WTC11 (cell line): ENCODE measurements at regions not wholly inside any gene's neighbourhood (a gene's known extent, or its start where the extent isn't known, plus 50 kb on each side); places are given as distances from the start of the nearest gene placed in this dataset.

Source experiments
- ATAC-seq: fragments of 200-7000 bp; cut with Tn5 transposase; 2 replicates; pipeline ENCODE4 v1.10.0; 2021; ENCODE audit warnings: mild to moderate bottlenecking, moderate library complexity
- CTCF ChIA-PET: fragments of 300-600 bp; sonication (Branson Sonifier 250); formaldehyde crosslinking; loops from one replicate; lab custom pipeline; 2021; ENCODE audit warnings: antibody characterized with exemption; lab: Charles Lee
- POLR2A ChIA-PET: fragments of 350-600 bp; sonication (Branson Sonifier 250); formaldehyde crosslinking; loops from one replicate; lab custom pipeline; 2021; ENCODE audit warnings: antibody characterized with exemption; lab: Charles Lee
- DNase-seq: peaks from one replicate; pipeline ENCODE4 v3.0.0; 2021; ENCODE audit warnings: low spot score
- H3K27ac Mint-ChIP-seq: 2 replicates; pipeline ENCODE4 v1.8.0; 2021; ENCODE audit warnings: mixed read lengths
- H3K27me3 Mint-ChIP-seq: 2 replicates; pipeline ENCODE4 v1.8.0; 2021; ENCODE audit warnings: low read depth, mild to moderate bottlenecking, moderate library complexity, mixed read lengths
- H3K36me3 Mint-ChIP-seq: 2 replicates; pipeline ENCODE4 v1.8.0; 2021; ENCODE audit warnings: mixed read lengths
- H3K4me1 Mint-ChIP-seq: 2 replicates; pipeline ENCODE4 v1.8.0; 2022; ENCODE audit warnings: mixed read lengths
- H3K4me3 Mint-ChIP-seq: 2 replicates; pipeline ENCODE4 v1.8.0; 2021; ENCODE audit warnings: mild to moderate bottlenecking, moderate library complexity, mixed read lengths
- H3K9me3 Mint-ChIP-seq: 2 replicates; pipeline ENCODE4 v1.8.0; 2021; ENCODE audit warnings: mixed read lengths
- CBFB ChIP-seq: sonication (generic); formaldehyde crosslinking; IDR thresholded peaks from 2 replicates; pipeline ENCODE4 v1.8.1; 2022; ENCODE audit warnings: mild to moderate bottlenecking, low read depth, missing genetic modification reagents
- CREM ChIP-seq: sonication (generic); formaldehyde crosslinking; IDR thresholded peaks from 2 replicates; pipeline ENCODE4 v1.8.1; 2022; ENCODE audit warnings: mild to moderate bottlenecking, missing genetic modification reagents, moderate library complexity
- E2F5 ChIP-seq: sonication (generic); formaldehyde crosslinking; IDR thresholded peaks from 2 replicates; pipeline ENCODE4 v1.8.1; 2022; ENCODE audit warnings: mild to moderate bottlenecking, moderate library complexity, missing genetic modification reagents
- ELF4 ChIP-seq: sonication (generic); formaldehyde crosslinking; IDR thresholded peaks from 2 replicates; pipeline ENCODE4 v1.8.1; 2022; ENCODE audit warnings: low read depth, mild to moderate bottlenecking, moderate library complexity, missing genetic modification reagents
- ESRRA ChIP-seq: sonication (generic); formaldehyde crosslinking; IDR thresholded peaks from 2 replicates; pipeline ENCODE4 v1.8.1; 2022; ENCODE audit warnings: mild to moderate bottlenecking, missing genetic modification reagents, borderline replicate concordance
- FOXK1 ChIP-seq: sonication (generic); formaldehyde crosslinking; IDR thresholded peaks from 2 replicates; pipeline ENCODE4 v1.8.0; 2022; ENCODE audit warnings: mild to moderate bottlenecking, moderate library complexity, missing genetic modification reagents
- GABPB1 ChIP-seq: sonication (generic); formaldehyde crosslinking; IDR thresholded peaks from 2 replicates; pipeline ENCODE4 v1.8.1; 2023; ENCODE audit warnings: mild to moderate bottlenecking, missing genetic modification reagents
- IRF1 ChIP-seq: sonication (generic); formaldehyde crosslinking; IDR thresholded peaks from 2 replicates; pipeline ENCODE4 v1.8.0; 2023; ENCODE audit warnings: missing genetic modification reagents
- JAZF1 ChIP-seq: fragments of 250-450 bp; sonication (Bioruptor Pico); IDR thresholded peaks from 2 replicates; pipeline ENCODE4 v1.9.0; 2021; ENCODE audit warnings: moderate library complexity, mild to moderate bottlenecking, inconsistent platforms
- JUN ChIP-seq: sonication (generic); formaldehyde crosslinking; IDR thresholded peaks from 2 replicates; pipeline ENCODE4 v1.8.0; 2023; ENCODE audit warnings: mild to moderate bottlenecking, missing genetic modification reagents
- MYBL2 ChIP-seq: sonication (generic); formaldehyde crosslinking; IDR thresholded peaks from 2 replicates; pipeline ENCODE4 v1.8.1; 2023; ENCODE audit warnings: mild to moderate bottlenecking, moderate library complexity, missing genetic modification reagents
- NFATC4 ChIP-seq: fragments of 250-450 bp; sonication (Bioruptor Pico); IDR thresholded peaks from 2 replicates; pipeline ENCODE4 v1.9.0; 2021; ENCODE audit warnings: mild to moderate bottlenecking
- NFE2L1 ChIP-seq: sonication (generic); formaldehyde crosslinking; IDR thresholded peaks from 2 replicates; pipeline ENCODE4 v1.8.1; 2023; ENCODE audit warnings: missing genetic modification reagents
- NR2C2 ChIP-seq: sonication (generic); formaldehyde crosslinking; IDR thresholded peaks from 2 replicates; pipeline ENCODE4 v1.8.0; 2022; ENCODE audit warnings: mild to moderate bottlenecking, missing genetic modification reagents
- PRDM15 ChIP-seq: sonication (generic); formaldehyde crosslinking; IDR thresholded peaks from 2 replicates; pipeline ENCODE4 v1.8.0; 2022; ENCODE audit warnings: missing genetic modification reagents
- PRRX2 ChIP-seq: fragments of 250-450 bp; sonication (Bioruptor Pico); IDR thresholded peaks from 2 replicates; pipeline ENCODE4 v1.8.0; 2021; ENCODE audit warnings: mild to moderate bottlenecking
- SMAD3 ChIP-seq: sonication (generic); formaldehyde crosslinking; IDR thresholded peaks from 2 replicates; pipeline ENCODE4 v1.8.0; 2022; ENCODE audit warnings: missing genetic modification reagents, mild to moderate bottlenecking, borderline replicate concordance
- TEAD4 ChIP-seq: sonication (generic); formaldehyde crosslinking; IDR thresholded peaks from 2 replicates; pipeline ENCODE4 v1.8.0; 2022; ENCODE audit warnings: mild to moderate bottlenecking, missing genetic modification reagents
- ZBTB21 ChIP-seq: sonication (generic); formaldehyde crosslinking; IDR thresholded peaks from 2 replicates; pipeline ENCODE4 v1.8.1; 2023; ENCODE audit warnings: mild to moderate bottlenecking, missing genetic modification reagents, borderline replicate concordance
- ZBTB43 ChIP-seq: sonication (generic); formaldehyde crosslinking; IDR thresholded peaks from 2 replicates; pipeline ENCODE4 v1.8.1; 2023; ENCODE audit warnings: mild to moderate bottlenecking, missing genetic modification reagents
- ZNF138 ChIP-seq: sonication (generic); formaldehyde crosslinking; conservative IDR thresholded peaks from 2 replicates; pipeline ENCODE4 v1.8.1; 2022; ENCODE audit warnings: mild to moderate bottlenecking, moderate library complexity, missing genetic modification reagents
- ZNF232 ChIP-seq: sonication (generic); formaldehyde crosslinking; IDR thresholded peaks from 2 replicates; pipeline ENCODE4 v1.8.0; 2022; ENCODE audit warnings: mild to moderate bottlenecking, missing genetic modification reagents
- ZNF396 ChIP-seq: fragments of 250-450 bp; sonication (Bioruptor Pico); IDR thresholded peaks from 2 replicates; pipeline ENCODE4 v1.8.0; 2021; ENCODE audit warnings: mild to moderate bottlenecking, moderate library complexity, borderline replicate concordance
- ZNF416 ChIP-seq: fragments of 250-450 bp; sonication (Bioruptor Pico); IDR thresholded peaks from 2 replicates; pipeline ENCODE4 v1.9.0; 2021; ENCODE audit warnings: mild to moderate bottlenecking, inconsistent platforms
- ZNF671 ChIP-seq: fragments of 250-450 bp; sonication (Bioruptor Pico); IDR thresholded peaks from 2 replicates; pipeline ENCODE4 v1.8.0; 2021; ENCODE audit warnings: mild to moderate bottlenecking
- ZSCAN18 ChIP-seq: fragments of 250-450 bp; sonication (Bioruptor Pico); IDR thresholded peaks from 2 replicates; pipeline ENCODE4 v2.1.2; 2022; ENCODE audit warnings: mild to moderate bottlenecking, moderate library complexity
- TF ChIP-seq, protein P1 (sequence below): sonication (generic); formaldehyde crosslinking; conservative IDR thresholded peaks from 2 replicates; pipeline ENCODE4 v1.8.1; 2022; ENCODE audit warnings: mild to moderate bottlenecking, missing genetic modification reagents
- TF ChIP-seq, protein P2 (sequence below): sonication (generic); formaldehyde crosslinking; IDR thresholded peaks from 2 replicates; pipeline ENCODE4 v1.8.1; 2022; ENCODE audit warnings: low read depth, mild to moderate bottlenecking, moderate library complexity, missing genetic modification reagents, borderline replicate concordance
- TF ChIP-seq, protein P3 (sequence below): fragments of 250-450 bp; sonication (Bioruptor Pico); IDR thresholded peaks from 2 replicates; pipeline ENCODE4 v1.8.0; 2021; ENCODE audit warnings: mild to moderate bottlenecking

DNA sequence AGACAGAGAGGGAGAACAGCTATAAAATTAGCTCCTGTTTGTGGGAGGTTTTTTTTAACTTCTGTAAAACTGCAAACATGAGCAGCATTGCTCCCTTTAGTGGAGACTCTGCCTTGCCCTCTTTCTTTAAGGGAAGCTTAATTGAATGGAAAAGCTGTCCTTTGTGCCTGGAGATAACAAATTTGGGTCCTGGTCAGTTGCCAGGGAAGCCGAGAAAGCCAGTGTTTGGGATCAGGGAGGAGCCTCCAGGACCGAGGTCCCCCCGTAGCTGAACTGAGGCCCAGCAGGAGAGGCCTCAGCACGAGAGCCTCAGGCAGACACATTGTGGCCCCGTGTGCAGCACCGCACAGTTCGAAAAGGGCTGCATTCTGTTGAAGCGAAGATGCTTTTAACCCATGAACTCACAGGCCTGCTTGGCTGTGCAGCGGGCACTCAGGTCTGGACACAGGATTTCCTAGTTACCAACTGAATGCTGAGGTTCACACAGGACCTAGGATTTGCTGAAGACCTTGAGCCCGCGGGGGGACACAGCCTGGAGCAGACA lies 369.7 kb downstream of the DCDC2C start:
- Mint-ChIP-seq H3K36me3 (peaks cover 52% of the 10 kb centered on the region), H3K4me1 (no peaks in the 10 kb centered on the region), H3K27me3 (no peaks in the 10 kb centered on the region), H3K27ac (no peak overlapping the region), H3K4me3 (no peak overlapping the region), H3K9me3 (peaks cover 61% of the 10 kb centered on the region)
- TF ChIP-seq FOXK1 (CRISPR knock-in tag) = no peak
- POLR2A ChIA-PET = no interaction called here
- CTCF ChIA-PET = no interaction called here
- ATAC-seq = no peak
- no peak for DNase-seq

DNA sequence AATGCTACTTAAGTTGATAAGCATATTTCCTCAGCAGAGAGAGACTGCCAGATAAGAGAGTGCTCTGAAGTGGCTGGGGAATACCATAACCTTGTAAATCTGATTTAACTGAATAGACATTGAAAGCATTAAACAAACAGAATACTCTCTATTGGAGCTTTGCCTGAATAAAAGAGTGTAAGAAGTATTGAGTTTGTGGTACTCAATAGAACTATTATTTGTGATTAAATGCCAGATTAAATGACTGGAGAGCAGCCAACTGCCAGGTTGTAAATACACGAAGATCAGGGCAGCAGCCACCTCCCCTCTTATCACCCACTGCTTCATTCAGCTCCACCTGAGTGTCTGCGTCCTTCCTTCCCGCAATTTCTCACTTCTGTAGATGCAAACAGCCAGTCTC lies 373.6 kb downstream of the DCDC2C start:
- ATAC-seq = no peak

DNA sequence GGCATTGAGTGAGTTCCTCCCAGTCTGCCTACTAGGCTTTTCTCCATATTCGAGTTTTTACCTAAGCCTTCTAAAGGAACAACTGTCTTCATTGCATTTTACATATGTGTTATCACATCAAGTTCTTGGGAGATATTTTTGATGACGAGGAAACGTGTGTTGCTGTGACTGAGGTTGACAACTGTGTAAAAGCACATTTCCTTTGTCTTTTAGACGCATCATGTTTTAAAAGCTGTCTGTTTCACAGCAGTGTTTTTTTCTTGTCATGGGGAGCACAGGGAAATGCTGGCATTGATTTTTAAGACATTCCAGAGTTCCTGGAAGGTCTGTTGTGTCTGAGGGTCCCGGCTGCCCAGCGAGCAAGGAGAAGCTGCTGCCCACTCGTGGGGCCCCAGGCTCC lies 381.8 kb downstream of the DCDC2C start:
- H3K27me3 Mint-ChIP-seq = peaks cover 16% of the 10 kb centered on the region
- DNase-seq (no peak), ATAC-seq (no peak)
- TF ChIP-seq E2F5 (CRISPR knock-in tag) (no peak), IRF1 (CRISPR knock-in tag) (no peak), SMAD3 (CRISPR knock-in tag) (no peak), ELF4 (CRISPR knock-in tag) (no peak), ZNF416 (CRISPR knock-in tag) (no peak), ESRRA (no peak), ZNF138 (CRISPR knock-in tag) (no peak), ZSCAN18 (CRISPR knock-in tag) (no peak), ZNF671 (CRISPR knock-in tag) (no peak), JAZF1 (no peak), ZBTB21 (CRISPR knock-in tag) (no peak), PRDM15 (CRISPR knock-in tag) (no peak), ZBTB43 (CRISPR knock-in tag) (no peak)
- POLR2A ChIA-PET = no interaction called here
- H3K36me3 Mint-ChIP-seq = peaks cover 86% of the 10 kb centered on the region
- no peak overlapping the region for H3K4me3 Mint-ChIP-seq
- H3K9me3 Mint-ChIP-seq = peaks cover 88% of the 10 kb centered on the region
- CTCF ChIA-PET = no interaction called here
- H3K27ac Mint-ChIP-seq = no peak overlapping the region
- H3K4me1 Mint-ChIP-seq = no peaks in the 10 kb centered on the region

More for the DNA sequence above, 373.6 kb downstream of the DCDC2C start:
- peaks cover 52% of the 10 kb centered on the region for H3K36me3 Mint-ChIP-seq
- TF ChIP-seq CREM (no peak), MYBL2 (no peak), CBFB (CRISPR knock-in tag) (no peak), ZNF232 (CRISPR knock-in tag) (no peak), JUN (CRISPR knock-in tag) (no peak), ZNF396 (no peak), NFE2L1 (CRISPR knock-in tag) (no peak), ELF4 (CRISPR knock-in tag) (no peak), PRRX2 (no peak), NFATC4 (CRISPR knock-in tag) (no peak), TEAD4 (CRISPR knock-in tag) (no peak), GABPB1 (CRISPR knock-in tag) (no peak), NR2C2 (CRISPR knock-in tag) (no peak)
- TF ChIP-seq, protein P1, sequence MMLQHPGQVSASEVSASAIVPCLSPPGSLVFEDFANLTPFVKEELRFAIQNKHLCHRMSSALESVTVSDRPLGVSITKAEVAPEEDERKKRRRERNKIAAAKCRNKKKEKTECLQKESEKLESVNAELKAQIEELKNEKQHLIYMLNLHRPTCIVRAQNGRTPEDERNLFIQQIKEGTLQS (CRISPR knock-in tag) = no peak
- TF ChIP-seq, protein P2, sequence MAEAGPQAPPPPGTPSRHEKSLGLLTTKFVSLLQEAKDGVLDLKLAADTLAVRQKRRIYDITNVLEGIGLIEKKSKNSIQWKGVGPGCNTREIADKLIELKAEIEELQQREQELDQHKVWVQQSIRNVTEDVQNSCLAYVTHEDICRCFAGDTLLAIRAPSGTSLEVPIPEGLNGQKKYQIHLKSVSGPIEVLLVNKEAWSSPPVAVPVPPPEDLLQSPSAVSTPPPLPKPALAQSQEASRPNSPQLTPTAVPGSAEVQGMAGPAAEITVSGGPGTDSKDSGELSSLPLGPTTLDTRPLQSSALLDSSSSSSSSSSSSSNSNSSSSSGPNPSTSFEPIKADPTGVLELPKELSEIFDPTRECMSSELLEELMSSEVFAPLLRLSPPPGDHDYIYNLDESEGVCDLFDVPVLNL = no peak
- TF ChIP-seq, protein P3, sequence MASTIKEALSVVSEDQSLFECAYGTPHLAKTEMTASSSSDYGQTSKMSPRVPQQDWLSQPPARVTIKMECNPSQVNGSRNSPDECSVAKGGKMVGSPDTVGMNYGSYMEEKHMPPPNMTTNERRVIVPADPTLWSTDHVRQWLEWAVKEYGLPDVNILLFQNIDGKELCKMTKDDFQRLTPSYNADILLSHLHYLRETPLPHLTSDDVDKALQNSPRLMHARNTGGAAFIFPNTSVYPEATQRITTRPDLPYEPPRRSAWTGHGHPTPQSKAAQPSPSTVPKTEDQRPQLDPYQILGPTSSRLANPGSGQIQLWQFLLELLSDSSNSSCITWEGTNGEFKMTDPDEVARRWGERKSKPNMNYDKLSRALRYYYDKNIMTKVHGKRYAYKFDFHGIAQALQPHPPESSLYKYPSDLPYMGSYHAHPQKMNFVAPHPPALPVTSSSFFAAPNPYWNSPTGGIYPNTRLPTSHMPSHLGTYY = no peak
- H3K9me3 Mint-ChIP-seq = peaks cover 64% of the 10 kb centered on the region
- H3K27me3 Mint-ChIP-seq = no peaks in the 10 kb centered on the region; the same call in 1 of the 2 replicates
- ChIA-PET CTCF (no interaction called here), POLR2A (no interaction called here)
- H3K27ac Mint-ChIP-seq = no peak overlapping the region
- H3K4me1 Mint-ChIP-seq = no peaks in the 10 kb centered on the region
- no peak overlapping the region for H3K4me3 Mint-ChIP-seq
- DNase-seq = no peak
